ENCODE measurements at regions not wholly inside any gene's neighbourhood (a gene's known extent, or its start where the extent isn't known, plus 50 kb on each side); places are given as distances from the start of the nearest gene placed in this dataset.

DNA sequence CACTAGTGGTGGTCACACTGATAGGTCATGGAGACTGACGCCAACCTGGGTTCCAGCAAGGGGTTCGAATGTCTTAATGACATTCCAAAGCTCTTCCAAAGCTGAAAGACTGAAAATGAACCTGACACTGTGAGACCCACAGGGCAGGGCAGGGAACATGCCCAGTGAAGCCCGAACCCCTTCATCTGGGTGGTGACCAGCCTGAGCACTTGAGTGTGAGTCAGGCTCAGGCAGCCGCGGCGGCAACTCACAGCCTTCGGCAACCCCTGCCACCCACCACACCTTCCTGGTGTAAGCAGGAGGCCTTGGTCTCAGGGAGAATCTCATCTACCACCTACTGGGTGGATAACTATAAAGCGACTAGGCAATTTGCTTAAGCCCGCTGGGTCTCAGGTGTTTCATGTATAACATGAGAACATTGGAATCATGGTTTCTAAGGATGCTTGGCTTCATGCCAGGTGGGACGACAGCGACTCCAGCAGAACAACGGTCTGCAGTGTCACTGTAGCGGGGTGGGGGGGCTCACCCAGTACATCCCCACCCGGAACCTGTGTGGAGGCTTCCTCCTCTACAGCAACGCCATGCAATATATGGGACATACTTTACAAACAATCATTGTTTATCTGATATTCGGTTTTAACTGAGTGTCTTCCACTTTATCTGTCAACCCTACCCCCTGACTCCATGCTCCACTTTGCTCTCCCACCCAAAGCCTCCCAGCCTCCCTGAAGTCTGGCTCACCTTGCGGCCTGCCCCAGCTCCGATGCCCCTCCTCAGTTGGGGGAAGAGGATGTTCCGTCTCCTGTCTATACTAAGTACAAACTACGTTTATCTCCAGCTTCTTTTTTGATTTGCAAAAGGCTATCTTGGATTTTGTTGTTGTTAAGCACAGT is 125.0 kb upstream of the MEF2A start:
- no peak for DNase-seq (ENCODE audit: low read depth in 2 of 2)

DNA sequence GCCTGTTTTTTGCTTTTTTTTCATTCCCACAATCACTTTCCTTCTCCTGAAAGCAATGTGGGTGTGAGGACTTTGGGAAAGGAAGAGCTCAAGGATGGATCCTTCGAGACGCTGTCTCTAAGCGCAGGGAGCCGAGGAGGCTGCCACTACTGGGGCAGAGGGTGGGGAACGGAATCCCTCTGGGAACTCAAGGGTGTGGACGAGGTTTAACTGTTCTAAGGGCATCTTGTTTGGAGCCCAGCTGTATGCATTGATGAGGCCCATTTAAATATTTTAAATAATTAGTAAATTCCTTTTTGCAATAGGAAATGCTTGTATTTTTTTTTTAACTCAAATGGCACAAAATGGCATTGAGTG is 124.4 kb upstream of the MEF2A start:
- DNase-seq (ENCODE audit: low read depth in 2 of 2) = no peak

DNA sequence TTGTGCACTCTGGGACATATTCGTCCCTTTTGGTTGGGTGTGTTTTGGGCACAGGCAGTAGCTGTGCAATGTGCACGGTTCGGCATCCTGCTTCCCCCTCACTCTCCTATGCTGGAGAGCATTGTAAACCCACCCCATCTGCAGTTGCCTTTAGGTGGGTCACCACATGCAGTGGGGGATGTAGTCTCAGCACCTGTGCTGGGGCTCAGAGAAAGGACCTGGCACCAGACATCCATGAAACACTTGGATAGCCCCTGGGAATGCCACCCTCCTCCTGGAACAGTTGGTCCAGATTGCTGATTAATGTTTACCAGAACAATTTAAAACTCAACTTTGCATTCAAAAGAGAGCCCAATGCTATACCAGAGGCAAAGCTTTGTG is 123.9 kb upstream of the MEF2A start:
- no peak for DNase-seq (ENCODE audit: low read depth in 2 of 2)

DNA sequence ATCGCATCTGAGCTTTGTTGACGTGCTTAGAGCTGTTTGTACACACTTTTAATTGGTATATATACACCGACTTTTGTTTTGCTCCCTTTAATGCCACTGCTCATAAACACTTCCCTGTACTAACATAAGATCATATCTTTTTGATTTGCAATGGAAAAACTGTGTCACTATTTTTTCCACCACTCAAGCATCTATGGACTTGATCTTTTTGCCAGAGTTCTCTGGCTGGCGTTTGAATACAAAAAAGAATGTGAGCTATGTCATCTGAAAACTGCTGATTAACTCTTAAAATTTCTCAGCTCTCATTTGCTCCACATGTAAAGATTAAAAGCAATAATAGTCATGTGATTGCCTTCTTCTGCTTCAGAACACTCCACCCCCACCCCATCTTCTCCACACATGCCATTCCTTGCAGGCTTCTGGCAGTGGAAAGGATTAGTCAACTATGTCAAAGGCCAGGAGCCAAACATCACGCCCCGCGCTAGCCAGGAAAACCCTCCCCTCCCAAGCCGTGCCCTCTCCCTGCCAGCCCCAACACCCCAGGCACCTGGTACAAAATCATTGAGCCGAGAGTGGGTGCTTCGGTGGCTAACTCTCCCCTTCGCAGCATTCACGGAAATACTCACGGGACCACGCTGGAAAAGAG is 123.4 kb upstream of the MEF2A start:
- DNase-seq (ENCODE audit: low read depth in 2 of 2) = peak; percentile 84 to 85

DNA sequence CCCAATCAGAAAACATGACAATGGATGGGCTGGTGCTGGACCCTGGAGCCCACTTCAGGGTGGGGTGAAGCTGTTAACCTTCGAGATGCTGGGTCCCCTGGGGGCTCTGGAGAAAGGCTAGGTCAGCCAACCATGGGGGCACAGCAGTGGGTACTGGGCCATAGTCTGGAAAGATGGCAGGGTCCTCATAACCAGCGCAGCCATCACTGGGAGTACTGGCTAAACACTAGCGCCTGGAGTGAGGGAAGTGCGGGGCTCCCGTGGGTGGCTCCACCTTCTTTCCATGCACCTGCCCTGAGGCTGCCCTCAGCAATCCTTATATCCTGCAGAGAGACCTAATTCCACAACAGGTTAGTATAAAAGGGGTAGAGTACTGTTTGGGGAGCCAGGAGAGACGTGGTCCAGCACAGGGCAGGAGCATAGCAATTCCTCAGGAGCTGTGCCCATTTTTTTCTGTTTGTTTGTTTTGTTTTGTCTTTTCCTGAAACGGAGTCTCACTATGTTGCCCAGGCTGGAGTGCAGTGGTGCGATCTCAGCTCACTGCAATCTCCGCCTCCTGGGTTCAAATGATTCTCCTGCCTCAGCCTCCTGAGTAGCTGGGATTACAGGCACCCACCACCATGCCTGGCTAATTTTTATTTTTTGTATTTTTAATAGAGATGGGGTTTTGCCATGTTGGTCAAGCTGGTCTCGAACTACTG is 122.6 kb upstream of the MEF2A start:
- no peak for DNase-seq (ENCODE audit: low read depth in 2 of 2)

DNA sequence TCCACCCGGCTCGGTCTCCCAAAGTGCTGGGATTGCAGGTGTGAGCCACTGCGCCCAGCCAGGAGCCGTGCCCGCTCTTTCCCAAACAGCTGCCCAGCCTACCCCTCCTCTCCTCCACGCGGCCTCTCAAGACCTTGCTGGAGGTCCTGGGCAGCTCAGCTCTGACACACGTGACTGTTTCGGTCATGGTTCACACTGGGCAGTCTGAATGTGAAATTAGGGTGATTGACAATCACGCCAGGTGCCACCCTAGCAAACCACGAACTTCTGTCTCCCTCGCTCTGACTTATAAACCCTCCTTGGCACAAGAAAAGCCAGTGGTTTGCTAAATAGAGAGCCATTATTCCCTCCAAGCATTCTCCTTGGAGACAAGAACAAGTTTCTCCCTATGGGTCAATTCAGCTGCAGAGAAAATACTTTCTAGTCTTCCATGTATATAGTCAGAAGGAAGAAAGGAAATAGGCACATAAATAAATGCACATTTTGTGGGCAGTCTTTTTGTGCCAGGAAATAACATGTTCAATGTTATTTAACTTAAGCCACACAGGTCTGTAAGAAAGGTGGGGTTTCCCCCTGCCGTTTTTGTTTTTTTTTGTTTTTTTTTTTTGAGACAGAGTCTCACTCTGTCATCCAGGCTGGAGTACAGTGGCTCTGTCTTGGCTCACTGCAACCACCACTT is 121.9 kb upstream of the MEF2A start:
- no peak for DNase-seq (ENCODE audit: low read depth in 2 of 2)

DNA sequence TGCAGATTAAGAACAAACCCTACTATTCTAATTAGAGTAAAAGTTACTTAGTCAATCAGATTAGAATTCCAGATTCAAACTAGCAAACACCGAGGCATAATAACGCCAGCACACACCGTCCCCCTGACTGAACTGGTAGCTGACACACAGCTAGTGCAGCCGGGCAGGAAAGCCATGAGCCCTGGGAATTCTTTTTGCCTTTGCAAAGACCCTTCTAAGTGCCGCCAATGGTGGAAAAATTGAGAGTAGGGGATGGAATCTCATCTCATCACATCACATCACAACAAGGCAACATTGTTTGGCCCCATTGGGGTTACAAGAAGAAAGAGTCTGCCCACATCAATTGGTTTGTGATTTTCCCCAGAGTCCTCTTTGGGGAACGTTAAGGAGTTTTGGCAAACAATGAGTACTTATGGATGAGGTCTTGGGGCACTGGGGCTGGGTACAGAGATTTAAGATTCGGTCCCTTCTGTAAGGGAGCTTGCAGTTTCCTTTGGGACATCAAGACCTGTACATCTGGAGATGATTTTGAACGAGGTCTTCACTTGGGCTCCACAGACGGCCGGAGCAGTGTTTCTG is 120.4 kb upstream of the MEF2A start:
- no peak for DNase-seq (ENCODE audit: low read depth in 2 of 2)

DNA sequence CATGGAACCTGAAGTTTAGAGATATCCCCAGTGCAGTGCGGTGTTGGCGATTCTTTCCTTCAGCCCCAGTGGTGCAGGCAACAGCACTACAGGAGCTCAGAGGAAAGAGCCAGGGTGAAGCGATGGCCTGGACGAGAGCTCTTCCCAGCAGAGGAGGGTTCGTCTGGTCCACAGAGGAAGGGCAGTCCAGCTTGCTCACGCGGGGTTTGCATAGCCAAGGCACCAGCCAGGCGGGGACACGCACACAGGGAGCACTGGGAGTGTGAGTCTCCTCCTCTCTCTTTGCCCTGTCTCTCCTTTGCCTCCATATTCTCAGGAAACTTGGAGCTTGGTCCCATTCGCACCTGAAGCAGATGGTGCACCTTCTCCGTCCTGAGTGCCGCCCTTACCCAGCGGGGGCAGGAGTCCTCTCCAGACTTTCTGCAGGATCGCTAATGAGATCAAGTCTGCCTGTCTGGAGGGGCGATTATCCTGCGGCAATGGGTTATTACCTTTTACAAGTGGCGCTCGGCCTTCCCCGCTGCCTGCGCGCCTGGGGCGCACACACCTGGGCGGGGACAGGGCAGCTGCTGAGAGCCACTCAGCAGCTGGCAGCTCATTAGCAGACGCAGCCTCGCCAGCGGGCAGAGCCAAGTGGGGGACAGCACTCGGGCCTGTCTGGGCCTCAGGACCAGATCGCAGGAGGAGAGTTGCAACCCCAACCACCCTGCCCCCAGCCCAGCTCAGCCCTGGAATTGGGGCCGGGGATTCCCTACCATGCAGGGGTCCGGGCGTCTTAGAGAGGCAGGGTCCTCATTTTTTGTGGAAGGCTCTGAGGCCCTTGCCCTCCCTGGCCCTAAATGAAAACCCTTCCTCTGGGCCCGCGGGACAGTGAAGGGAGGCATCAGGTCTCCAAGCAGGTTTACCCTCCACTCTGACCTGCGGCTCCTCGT is 119.0 kb upstream of the MEF2A start:
- no peak for DNase-seq (ENCODE audit: low read depth in 2 of 2)

DNA sequence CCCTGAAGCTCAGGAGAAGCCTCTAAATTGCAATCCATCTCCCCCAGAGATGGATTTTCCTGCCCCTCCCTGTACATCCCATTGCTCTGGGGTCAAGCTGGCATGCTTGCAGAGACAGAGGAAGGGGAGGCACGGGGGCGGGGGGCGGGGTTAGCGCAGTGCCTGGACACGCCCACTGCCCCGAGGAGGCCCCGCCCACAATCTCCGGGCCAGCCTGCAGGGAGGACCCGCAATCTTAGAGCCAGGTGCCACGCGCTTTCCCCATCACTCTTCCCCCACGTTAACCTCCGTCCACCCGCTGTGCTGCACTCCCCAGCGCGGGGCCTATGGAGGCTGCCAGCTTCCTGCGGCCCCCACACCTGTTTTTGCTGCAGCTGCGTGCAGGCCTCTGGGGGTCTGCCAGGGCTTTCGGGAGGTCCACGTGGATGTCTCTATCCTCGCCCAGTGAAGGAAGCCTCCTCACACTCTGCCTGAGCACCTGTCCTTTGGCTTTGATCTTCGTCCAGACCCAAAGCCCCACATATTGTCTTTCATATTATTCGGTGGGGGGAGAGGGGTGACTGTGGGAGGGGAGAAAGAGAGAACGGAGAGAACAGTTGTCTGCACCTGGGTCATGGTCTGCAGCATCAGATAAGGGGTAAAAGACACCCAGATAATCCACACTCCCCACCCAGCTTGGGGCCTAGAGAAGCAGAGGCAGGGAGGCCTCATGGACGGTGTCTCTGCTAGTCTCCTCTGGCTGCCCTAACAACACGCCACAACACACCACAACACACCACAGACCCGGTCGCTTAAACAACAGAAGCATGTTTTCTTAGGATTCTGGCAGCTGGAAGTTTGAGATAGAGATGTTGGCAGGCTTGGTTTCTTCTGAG is 118.0 kb upstream of the MEF2A start:
- no peak for DNase-seq (ENCODE audit: low read depth in 2 of 2)

DNA sequence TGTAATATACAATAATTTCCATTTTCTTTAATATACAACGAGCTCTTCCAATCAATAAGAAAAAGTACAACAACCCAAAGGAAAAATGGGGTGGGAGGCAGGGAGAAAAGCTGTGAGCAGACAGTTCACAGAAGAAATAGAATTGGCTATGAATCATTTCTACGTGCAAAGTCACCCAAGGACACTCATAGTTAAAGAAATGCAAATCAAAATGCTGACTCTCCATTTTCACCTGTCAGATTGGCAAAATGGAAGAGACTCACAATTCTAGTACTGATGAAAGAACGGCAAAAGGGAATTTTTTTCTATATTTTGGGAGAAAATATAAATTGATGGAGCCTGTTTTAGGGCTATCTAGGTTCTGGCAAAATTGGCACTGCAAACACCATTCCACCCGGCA is 116.3 kb upstream of the MEF2A start:
- DNase-seq (ENCODE audit: low read depth in 2 of 2) = no peak

DNA sequence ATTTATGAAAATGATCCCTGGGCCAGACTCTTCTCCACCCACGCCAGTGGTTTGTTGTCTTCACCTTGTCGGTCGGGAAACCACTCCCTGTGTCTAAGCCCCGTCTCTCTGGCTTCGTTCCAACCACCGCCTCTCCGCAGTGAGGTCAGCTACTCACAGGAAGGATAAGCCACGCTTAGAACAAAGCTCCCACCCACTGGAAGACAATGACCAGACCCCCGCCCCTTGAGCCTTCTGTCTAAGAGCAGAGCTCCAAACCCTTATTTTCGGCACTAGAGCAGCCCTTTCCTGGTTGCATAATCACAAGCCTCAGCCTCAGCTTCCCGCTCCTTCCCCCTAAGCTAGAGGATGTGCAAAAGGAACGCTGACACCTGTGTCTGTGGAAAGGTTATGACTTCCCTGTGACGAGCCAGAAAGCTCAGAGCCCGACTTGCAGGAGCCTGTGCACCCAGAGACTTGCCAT is 114.9 kb upstream of the MEF2A start:
- peak in 1 of 2 experiments; percentile 18 for DNase-seq (ENCODE audit: low read depth in 2 of 2)

DNA sequence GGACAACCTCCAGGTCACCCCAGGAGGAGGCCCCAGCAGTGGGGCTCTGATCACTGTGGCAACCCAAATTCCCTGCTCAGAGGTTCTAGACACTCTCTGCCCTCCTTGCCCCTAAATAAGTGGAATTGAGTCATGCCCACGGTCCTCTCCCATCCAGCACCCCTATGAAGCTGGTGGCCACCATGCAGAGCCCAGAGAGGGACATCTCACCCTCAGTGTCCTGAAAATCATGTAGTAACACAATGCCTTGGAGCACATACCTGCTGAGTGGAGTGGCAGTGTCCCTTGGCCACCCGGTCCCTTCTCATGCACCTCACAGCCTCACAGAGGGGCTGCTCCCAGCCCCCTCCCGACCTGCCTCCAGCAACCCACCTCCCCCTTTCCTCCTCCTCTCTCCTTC is 114.3 kb upstream of the MEF2A start:
- DNase-seq (ENCODE audit: low read depth in 2 of 2) = no peak

DNA sequence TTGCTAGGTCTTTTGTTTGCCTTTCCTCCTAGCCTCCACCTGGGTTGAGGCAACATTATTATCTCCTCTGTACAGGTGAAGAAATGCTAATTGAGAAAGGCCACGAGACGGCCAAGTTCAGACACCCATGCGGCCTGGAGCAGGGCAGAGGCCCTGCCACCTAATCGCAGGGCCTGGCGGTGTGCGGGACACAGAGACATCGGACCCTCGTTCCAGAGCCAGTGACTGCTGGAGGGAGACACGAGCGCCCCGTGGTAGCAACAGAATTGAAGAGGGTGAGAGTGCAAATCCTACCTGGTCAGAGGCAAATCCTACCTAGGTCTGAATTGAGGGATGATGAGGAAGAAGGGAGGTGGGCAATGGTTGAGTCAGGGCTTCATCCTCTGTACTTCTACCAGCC is 113.8 kb upstream of the MEF2A start:
- DNase-seq (ENCODE audit: low read depth in 2 of 2) = no peak

DNA sequence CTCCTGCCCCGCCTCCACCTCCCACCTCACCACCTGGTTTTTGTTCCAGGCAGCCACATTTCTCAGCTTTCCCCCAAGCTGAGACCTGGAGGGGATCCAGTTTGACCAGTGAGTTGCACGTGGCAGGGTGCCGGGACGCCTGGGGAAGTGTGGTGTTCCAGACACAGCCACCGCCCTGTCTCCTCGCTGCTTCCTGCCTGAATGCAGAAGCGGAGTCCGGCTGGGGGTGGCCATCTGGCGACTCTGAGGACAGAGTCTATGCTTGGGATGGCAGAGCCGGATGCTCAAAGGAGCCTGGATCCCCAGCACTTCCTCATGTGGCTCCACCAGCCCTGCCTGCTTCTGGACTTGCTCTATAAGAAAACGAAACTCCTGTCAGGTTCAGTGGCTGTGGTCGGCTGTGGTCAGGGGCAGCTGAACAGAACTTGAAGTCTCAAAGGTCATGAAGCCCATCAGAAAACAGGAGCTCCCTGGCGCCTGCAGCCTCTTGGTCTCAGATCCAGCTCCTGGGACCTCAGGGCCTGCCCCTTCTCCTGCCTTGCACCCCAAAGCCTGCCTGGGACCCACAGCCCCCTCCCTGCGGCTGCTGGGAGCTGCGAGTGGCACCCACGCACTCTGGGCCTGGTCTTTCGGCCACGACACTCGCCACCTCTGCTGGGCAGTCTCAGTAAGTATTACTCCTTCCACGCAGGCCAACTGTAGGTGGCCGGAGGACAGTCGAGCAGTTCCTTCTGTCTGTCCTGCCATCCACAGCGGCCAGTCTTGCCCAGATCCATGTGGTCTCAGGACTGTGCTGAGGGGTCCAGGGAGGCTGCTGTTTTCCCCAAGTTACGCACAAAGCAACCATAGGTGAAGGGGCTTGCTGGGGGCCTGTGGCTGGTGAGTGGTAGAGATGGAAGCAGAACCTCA is 112.8 kb upstream of the MEF2A start:
- no peak for DNase-seq (ENCODE audit: low read depth in 2 of 2)

DNA sequence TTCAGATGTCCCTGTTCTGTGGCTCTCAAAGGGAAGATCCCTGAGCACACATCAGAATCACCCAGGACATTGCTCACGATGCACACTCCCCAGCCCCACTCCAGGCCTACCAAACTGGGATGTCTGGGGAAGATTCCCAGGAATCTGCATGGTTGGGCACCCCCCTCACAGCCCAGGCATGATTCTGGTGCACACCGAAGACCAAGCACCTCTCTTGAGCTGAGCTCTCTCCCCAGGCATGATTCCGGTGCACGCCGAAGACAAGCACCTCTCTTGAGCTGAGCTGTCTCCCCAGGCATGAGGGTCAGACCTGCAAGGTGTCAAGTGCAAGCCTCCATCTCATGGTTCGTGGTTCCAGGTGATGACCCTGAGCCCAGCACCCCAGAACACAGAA is 112.2 kb upstream of the MEF2A start:
- no peak for DNase-seq (ENCODE audit: low read depth in 2 of 2)

DNA sequence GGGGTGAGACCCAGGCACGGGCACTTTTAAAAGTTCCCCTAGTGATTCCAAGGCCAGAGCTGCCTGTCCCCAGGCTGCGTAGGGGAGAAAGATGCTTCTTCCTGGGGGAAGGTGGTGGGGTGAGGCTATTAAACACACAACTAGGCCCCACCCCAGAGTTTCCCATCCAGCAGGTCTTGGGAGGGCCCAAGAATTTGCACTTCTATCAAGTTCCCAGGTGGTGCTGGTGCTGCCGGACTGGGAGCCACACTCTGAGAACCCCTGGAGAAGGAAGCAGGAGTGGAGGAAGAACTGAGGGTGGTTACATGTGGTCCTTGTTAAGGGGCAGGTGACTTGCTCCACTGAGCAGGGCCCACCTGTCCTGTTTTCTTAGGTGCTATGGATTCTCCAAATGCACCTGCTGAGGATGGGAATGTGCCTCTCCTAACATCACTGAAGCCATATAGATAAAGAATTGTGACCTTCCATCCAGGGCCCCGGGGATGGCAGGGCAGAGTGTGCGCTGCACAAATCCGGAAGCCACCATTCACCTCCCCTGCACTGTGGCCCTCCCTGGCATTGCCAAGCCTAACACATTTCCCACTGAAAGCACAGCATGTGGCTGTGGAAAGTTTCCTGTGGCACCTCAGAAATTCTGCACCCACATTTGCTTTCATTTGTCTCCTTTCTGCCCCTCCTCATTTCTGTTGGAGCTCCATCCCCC is 111.5 kb upstream of the MEF2A start:
- no peak for DNase-seq (ENCODE audit: low read depth in 2 of 2)

DNA sequence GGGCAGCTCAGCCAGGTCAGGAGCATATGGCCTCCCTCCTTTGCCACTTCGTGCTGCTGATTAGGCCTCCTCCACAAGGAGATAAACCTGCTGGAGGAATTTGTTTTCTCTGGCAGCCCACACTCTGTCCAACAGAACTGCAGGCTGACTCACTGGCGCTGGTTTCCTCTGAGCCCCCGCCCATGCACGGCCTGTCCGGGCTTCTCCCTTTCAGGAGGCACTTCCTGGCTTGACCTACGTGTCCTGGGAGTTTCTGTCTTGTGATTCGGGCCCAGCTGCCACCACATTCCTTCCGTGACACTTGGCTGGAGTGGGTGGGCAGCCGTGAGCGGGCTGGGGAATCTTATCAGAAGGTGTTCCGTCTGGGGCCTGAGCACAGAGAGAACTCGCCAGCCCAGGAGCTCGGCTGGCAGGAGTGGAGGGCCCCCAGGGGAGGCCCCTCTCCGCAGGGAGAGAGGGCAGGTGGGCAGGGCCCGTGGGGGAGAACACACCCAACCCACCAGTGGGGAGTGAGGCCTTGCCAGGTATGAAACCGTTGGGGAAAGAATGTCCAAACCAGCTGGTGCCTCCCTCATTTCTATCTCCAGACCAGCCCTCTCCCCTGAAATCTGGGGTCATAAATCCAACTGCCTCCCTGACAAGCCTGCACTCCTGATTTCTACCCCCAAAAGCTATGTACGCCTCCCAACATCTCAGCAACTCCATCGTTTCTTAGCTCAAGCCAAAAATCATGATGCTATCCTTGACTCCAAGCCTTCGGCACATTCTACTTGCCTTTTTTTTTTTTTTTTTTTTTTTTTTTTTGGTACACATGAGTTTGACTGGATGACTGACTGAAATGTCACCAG is 110.6 kb upstream of the MEF2A start:
- DNase-seq (ENCODE audit: low read depth in 2 of 2) = peak; percentile 44 to 45

Measured in fibroblast of skin of left quadriceps (primary cell).